ENCODE measurements at regions not wholly inside any gene's neighbourhood (a gene's known extent, or its start where the extent isn't known, plus 50 kb on each side); places are given as distances from the start of the nearest gene placed in this dataset.
A peak's percentile ranks its signal among the peaks of the same experiment; 100 is the strongest.
"Not testable (repeated sequence)": the region's sequence is repeated elsewhere in the genome, so short reads cannot be mapped to it uniquely, and the experiment has no call there.

- DNase-seq, result no peak
These were observed 201.3 kb downstream of the SLITRK6 start for GRCh38 chr13:85597790-85598500.

DNA sequence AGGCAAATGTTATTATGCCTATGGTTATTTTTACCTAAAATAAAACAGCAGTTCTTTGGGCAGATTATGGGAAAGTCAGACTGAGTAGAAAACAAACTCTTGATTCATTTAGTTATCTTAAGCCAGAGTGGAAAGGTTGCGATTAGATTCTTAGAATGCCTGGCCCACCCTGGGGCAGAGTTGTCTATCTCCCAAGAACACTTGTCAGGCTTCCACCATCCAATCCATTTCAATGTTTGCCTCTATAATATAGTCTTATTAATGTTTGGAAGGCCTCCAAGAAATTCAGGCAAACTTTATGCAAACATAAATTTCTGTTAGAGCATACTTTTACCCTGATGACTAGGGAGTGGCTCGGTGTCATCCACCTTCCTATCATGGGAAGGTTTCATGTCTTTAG, 207.0 kb downstream of the SLITRK6 start:
- DNase-seq, result no peak

DNA sequence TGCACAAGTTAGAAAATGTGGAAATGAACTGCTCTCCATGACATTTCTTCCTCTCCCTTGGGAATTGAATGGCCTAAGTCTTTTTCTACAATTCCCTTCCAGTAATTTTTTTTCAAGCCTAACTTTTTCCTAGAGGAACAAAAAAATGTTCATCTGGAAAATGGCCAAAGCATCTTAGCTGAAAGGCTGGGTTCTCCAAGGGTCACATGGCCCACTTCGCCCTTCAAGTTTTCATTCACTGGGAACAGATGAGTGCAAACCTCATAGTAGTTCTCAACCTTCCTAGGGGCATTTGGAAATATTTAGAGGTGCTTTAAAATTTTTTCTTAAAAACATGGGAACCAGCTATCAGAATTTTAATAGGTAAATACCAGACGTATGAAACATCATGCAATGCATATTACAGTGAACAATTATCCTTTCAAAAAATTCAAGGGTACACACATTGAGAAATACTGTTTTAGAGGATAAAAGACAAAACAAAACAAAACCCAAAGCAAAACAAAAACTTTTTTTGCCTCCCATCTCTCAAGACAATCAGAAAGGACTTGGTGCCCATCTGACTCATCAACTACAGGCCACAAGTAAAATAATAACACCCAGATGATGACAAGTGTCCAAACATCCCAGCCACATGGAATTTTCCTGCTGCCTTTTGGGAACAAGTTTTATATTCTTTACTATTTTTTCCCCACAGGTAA, 208.8 kb downstream of the SLITRK6 start:
- no peak for DNase-seq

DNA sequence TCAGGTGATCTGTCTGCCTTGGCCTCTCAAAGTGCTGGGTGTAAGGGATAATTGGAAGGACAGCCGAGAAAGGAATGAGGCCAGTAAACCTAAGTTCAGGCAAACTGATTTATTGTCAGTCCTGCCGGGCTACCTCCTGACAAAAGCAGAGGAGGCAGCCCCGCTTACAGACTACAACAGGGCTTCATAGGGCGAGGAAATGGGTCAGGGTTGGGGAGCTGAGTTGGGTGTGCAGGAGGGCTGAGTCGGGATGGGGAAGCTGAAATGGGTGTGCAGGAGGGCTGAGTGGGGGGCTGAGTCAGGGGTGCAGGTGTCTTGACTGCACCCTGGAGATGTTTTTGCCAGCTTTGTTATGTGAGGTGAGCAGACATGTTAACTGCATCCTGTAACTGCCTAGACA, 210.2 kb downstream of the SLITRK6 start:
- DNase-seq, result no peak

GRCh38 chr13:85588359-85588758, 210.9 kb downstream of the SLITRK6 start:
- DNase-seq, result no peak

DNA sequence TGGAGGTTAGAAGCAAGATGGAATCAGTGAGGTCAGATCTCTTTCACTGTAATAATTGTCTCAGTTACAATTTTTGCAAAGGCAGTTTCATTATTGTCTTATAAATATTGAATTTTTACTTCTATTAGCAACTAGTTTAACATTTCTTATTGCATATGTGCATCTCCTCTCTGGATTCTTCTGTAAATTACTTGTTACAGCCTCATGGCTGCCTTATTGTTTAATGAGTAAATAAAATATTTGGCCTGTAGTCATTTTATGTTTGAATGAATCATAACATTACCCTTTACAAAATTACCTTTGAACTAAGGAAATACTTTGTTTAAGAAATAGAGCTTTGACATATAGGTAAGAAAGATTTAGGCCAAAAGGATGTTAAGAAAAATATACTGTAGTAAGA, 212.4 kb downstream of the SLITRK6 start:
- DNase-seq, result no peak

DNA sequence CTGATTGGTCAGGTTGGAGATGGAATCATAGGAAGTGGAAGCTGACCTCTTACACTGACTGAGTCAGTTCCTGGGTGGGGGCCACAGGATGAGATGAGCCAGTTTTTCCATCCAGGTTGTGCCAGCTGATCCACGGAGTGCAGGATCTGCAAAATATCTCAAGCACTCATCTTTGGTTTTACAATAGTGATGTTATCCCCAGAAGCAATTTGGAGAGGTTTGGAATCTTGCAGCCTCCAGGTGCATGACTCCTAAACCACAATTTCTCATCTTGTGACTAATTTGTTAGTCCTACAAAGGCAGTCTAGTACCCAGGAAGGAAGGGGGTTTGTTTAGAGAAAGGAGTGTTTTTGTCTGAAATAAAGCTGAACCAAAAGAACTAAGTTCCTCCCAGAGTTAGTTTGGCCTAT, 212.8 kb downstream of the SLITRK6 start:
- no peak for DNase-seq

- DNase-seq, result no peak
These were observed 216.3 kb downstream of the SLITRK6 start for GRCh38 chr13:85582890-85583289.

DNA sequence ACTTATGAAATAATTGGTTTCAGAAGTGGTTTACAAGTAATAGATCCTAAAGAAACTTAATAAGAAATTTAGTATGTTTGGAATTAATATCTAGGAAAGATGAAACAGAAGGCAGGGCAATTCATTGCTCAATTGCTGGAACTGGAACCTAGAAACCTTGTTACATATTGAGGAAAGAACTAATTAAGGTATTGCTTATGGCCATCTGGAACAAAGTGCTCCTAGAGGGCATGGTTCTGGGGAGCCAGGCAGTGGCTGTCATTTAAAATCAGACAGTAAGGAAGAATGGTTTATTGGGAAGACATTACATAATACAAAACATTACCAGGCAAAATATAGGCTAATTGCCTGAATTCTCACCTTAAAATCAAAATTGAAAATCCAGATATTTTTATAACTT, 224.1 kb downstream of the SLITRK6 start:
- no peak for DNase-seq

DNA sequence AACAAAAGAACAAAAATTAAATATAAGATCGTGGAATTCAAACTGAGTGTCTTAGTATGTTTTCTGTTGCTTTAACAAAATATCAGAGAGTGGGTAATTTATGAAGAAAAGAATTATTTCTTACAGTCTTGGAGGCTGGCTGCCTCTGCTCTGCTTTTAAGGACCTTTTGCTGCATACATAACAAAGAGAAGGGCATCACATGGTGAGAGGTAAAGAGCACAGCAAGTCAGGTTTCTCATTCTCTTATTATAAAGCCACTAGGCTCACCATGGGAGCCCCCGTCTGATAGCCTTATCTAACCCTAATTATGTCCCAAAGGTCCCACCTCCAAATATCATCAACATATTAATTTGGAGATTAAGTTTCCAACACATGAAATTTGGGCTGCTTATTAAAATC, 231.3 kb downstream of the SLITRK6 start:
- no peak for DNase-seq

DNA sequence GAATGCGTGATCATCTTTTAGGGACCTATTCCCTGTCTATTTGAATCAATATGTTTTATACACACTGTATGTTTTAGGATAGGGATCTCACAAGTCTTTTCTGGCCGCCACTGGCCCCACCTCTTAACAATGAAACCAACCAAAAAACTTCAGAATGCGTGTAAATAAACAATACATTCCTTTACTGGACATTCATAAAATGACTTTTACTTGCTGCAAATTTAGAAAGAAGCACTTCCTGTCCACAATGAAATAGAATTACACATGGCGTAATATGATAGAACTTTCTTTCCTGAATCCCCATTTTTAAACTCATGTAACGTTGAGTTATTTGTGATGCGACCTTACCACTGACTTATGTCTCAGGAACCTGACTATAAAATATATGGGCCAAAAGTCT, 233.6 kb downstream of the SLITRK6 start:
- DNase-seq, result no peak

GRCh38 chr13:85564598-85564997, 234.6 kb downstream of the SLITRK6 start:
- DNase-seq, result no peak

- no peak for DNase-seq
These were observed 236.9 kb downstream of the SLITRK6 start for GRCh38 chr13:85562282-85562681.

DNA sequence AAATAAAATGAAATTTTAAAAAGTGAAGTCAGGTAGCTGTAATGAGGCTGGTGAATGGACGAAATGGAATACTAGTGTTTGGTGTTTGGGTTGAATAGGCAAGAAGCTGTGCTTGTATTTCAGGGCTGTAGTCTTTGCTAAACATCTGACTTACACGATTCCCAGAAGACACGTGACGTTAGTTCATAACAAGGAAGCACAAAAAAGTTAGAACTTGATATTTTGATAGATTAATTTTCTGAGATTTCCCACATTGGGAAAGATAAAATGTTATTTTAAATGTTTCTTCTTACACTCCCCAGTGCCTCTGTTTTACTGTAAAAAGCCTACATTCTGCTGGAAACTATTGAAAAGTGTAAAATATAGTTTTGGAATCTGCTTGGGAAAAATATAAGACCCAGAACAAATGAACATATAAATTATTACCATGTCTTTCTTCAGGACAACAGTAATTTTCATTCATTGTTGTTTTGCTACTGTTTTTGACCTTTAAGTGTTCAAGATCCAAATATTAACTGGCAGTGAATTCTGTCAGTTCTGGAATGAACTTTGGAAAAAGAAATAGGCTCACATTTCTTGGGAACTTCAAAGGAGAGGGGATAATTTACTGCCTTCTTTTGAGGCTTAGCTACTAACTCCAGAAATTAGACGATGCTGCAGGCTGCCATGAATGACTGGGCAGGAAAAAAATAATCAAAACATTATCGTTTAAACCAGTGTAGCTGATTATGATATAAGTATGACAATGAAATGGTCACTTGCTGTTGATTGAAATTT, 241.3 kb downstream of the SLITRK6 start:
- no peak for DNase-seq

DNA sequence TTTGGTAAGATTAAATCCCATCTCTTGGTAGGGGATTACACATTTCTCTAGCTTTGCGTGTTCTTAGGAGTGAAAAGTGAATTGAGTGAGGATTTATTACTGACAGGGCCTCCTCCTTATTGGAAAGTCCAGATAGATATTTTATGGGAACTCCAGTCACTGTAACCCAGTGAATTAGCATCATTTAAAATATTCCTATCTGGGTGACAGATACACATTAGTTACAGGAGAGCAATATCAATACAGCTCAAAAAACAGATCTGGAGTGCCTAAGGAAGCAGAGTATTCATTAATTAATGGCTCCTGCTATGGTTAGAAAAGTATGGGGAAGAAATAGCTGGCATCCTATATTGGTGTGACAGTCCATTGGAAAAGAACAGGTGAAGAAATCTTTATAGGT, 248.2 kb downstream of the SLITRK6 start:
- DNase-seq, result no peak

DNA sequence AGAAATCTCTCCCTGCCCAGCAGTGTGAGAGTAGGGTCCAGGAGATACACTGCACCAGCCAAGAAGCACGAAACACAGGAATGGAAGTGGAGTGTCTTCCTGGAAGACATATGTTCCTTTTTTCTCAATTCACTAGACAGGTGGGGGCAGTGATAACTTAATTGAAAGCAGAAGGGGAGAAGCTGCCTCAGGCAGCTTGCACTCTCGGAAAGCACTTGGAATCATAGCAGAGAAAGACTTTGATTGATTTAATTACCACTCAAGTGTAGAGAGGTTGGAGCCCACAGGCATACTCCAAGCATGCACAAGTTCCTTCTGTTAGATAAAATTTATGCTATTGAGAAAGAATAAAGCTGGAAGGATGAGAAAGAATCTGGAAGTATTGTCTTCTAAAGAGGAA, 249.4 kb downstream of the SLITRK6 start:
- DNase-seq, result no peak

GRCh38 chr13:85548845-85549244, 250.4 kb downstream of the SLITRK6 start:
- DNase-seq, result not testable (repeated sequence)

DNA sequence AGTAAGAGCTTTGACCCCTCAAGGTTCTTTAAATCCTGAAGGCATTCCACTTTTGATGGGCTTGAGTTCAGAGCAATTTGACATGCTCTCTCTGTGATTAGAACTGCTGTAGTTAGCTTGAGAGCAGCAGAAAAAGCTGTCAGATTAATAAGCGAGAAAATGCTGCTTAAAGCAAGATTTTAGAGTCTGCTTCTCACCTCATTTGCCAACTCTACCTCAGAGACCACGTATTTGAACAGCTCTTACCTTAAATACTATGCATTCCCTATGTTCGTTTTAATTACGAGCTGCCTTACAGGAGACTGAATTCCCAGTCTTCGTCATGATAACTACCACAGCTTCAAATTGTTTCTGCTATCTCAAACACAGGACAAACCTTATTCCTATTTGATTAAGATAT, 253.4 kb downstream of the SLITRK6 start:
- no peak for DNase-seq

DNA sequence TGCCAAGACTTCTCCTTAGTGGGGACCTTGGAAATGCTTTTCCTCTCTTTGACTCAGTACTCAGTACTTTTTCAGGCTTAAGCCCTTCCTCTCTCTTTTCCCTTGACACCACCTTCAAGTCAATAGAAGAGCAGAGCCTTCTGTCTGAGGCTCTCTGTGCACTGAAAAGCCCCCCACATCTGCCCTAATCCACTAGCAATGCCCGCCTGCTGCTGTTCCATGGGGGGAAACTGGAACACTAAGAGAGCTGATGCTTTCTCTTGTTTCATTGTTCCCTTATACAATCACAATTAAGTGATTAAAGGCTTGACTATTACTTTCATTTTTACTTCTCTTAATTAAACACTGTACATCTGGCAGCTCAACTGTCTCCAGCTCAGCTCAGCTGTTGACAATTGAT, 254.5 kb downstream of the SLITRK6 start:
- no peak for DNase-seq

GRCh38 chr13:85543144-85543543, 256.1 kb downstream of the SLITRK6 start:
- DNase-seq, result no peak

DNA sequence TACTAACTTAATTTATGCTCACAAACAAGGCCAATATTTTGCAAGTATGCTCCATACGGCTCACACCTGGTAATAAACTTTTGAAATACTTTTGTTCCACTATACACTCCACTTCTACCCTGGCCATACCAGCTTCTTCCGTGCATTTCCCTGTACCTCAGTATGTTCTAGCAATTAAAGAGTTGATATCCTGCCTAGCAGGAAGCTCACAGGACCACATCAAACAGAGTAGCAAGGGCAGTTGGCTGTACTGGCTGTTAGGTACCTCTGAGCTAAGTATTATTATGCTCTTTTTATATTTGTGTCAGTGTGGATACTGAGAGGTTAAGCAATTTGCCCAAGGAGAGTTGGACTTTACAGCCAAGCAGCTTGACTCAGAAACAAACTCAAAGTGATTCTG, 257.7 kb downstream of the SLITRK6 start:
- DNase-seq, result peak in 1 of 5 experiments; percentile 3

DNA sequence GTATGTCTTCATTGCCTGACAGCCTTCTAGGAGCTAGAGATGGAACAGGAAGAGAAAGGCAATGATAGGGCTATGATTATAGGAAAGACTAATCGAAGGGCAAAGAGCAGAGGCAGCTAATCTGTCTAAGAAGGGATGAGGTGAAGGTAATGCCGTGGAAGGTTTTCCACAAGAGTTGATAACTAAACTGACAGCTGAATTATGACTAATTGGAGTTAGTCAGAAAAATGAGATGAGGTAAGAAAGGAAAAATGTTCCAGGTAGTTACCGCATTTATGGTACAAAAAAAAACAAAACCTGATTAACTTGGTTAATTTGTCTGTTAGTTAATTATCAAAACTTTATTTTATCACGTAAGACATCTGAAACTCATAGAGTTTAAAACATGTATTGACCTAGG, 260.3 kb downstream of the SLITRK6 start:
- no peak for DNase-seq

- no peak for DNase-seq
These were observed 261.6 kb downstream of the SLITRK6 start for GRCh38 chr13:85537601-85538000.

GRCh38 chr13:85536706-85537105, 262.5 kb downstream of the SLITRK6 start:
- DNase-seq, result no peak
